DMS 273 (cell line): ENCODE measurements at regions not wholly inside any gene's neighbourhood (a gene's known extent, or its start where the extent isn't known, plus 50 kb on each side); places are given as distances from the start of the nearest gene placed in this dataset.

Source experiments
- DNase-seq: peaks from one replicate; lab custom pipeline; 2025; ENCODE audit not compliant: unreplicated experiment; lab: John Stamatoyannopoulos, UW

- DNase-seq: no peak
These were observed 184.2 kb downstream of the NR2F2 start for GRCh38 chr15:96514607-96515285.

GRCh38 chr15:96515371-96515770 lies 184.9 kb downstream of the NR2F2 start:
- no peak for DNase-seq

DNA sequence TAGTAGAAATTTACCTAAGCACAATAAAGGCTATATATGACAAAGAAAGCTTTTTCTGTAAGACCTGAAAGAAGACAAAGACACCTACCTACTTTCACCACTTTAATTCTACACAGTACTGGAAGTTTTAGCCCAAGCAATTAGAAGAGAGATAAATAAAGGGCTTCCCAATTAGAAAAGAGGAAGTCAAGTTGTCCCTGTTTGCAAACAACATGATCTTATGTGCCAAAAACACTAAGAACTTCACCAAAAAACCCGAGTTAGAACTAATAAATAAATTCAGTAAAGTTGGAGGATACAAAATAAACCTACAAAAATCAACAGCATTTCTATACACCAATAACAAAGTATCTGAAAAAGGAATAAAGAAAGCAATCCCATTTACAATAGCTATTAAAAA lies 190.9 kb downstream of the NR2F2 start:
- no peak for DNase-seq

- DNase-seq: no peak
These were observed 194.3 kb downstream of the NR2F2 start for GRCh38 chr15:96524676-96525417.

DNA sequence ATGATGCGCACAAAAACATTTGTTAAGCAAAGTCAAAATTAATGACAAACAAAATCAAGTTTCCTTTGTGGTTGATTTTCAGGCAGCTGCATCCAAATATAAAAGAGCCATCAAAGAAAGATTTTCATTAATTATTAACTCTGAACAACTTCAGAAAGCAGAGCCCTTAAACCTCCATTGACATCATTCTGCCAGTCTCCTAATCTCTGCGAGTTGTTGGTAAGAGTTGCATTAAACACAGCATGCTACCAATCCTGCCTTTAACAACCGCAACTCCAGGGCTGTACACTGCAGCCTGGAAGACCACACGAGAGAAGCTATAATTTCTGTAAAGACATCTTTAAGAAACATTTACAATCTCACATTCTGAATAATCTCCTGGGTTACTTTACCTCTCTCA lies 204.6 kb downstream of the NR2F2 start:
- no peak for DNase-seq

DNA sequence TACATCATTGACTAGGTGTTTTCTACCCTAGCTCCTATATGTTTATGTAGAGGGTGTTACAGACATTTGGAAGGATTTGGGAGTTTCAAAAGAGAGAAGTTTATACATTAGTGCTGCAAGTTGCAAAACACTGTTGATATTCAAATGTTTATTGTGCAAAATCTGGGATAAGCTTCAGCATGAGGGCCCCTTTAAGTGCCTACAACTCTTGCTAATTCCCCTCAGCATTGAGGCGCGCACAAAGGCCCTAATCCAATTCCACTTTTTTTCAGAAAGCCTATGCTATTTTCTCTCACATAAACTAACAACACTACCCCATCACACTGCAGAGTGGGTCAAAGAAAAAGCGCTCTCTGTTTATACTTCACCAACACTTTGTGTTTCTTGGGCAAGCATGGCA lies 208.0 kb downstream of the NR2F2 start:
- DNase-seq: no peak

- no peak for DNase-seq
These were observed 209.8 kb downstream of the NR2F2 start for GRCh38 chr15:96540283-96540682.

DNA sequence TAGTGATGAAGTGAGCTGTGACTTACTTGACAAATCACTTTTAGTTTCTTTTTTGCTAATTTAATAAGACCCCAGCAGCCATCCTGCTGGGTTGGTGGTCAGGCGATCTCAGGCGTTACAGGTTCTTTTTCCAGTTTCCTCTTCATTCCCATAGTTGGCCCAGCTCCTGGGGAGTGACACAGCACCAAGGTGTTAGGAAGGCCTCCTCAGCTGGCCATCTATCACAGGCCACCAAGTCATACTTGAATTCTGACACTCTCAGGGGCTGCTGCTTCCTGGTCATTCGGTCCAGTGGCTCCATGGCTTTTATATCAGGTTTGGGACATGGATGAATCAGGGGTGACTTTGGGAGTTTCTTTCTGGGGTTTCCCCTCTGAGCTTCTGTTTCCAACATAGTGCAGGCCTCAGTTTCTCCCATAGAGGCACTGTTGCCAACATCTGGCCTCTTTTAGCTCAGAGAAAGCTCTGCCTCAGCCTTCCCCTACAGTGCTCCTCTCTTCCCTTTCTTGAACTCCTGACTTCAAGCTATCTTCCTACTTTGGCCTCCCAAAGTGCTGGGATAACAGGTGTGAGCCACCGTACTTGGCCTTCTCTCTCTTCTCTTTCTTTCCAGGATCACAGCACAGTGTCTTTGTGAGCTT lies 211.8 kb downstream of the NR2F2 start:
- no peak for DNase-seq

DNA sequence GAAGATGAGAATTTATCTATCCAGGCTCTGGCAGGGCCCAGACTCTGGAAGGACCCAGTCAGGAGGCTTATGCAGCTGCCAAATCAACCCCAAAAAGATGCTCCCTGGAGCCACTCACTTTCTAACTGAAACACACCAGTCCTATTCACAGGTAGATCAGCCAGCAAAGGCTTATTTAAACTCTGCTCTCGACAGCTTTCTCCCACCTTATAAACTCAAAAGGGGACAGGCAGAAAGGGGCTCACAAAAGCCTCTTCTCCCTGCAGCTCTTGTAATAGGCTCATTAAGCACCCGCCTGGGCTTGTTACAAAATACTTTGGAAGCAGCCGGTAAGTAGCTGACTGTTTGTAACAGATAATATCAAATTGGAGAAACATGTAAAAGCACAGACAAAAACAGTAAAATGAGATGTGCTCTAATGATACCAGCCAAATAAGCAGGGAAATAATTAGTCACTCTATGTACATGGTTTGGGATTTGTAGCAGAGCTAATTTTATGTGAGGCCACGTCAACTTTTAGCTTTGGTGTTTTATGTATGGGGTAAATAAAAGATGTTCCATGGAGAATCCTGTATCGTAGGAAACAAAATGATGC lies 213.8 kb downstream of the NR2F2 start:
- no peak for DNase-seq

- DNase-seq: no peak
These were observed 218.6 kb downstream of the NR2F2 start for GRCh38 chr15:96549136-96549535.

DNA sequence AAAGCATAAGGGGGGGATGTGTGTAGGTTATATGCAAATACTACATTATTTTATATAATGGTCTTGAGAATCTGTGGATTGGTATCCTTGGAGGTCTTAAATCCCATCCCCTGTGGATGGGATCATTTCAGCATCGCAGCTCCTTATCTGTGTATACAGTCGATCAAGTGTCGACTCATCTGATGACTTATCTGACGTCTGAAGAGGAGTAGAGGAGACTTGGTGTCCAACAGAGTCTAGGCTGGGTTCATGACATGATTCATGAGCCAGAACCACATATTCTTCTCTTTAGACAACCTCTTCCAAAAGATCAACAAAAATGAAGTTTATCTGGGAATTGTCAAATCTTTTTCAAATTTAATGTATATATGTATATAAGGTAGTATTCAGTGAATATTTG lies 220.7 kb downstream of the NR2F2 start:
- no peak for DNase-seq

DNA sequence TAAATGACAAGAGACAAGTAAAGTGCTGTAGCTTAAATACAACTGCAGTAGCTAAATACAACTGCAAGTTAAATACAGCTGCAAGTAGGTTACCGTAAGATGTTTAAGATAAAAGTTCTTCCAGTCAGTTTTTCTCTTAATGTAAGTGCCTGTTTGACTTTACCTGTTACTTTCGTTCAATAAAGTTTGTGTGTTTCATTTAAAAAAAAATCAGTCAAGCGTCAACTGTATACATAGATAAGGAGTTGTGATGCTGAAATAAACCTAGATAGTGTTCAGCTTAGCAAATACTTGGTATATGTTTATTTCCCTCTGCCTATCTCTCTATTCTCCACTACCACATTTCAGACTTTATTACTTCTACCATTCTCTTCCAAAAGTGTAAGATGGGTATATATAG lies 221.2 kb downstream of the NR2F2 start:
- DNase-seq: no peak

GRCh38 chr15:96553006-96553405 lies 222.5 kb downstream of the NR2F2 start:
- DNase-seq: no peak

- DNase-seq: no peak
These were observed 223.0 kb downstream of the NR2F2 start for GRCh38 chr15:96553451-96553850.

- no peak for DNase-seq
These were observed 223.4 kb downstream of the NR2F2 start for GRCh38 chr15:96553931-96554330.

DNA sequence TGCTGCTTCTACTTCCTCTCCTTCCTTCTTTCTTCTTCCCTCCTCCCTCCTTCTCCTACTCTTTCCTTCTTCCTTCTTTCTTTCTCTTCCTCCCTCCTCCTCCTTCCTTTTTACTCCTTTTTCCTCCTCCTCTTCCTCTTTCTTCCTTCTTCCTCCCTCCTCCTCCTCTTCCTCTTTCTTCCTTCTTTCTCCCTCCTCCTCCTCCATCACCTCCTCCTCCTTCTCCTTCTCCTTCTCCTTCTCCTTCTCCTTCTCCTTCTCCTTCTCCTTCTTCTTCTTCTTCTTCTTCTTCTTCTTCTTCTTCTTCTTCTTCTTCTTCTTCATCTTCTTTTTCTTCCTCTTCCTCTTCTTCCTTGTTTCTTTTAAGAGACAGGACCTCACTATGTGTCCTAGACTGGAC lies 224.0 kb downstream of the NR2F2 start:
- DNase-seq: no peak

GRCh38 chr15:96559087-96559486 lies 228.6 kb downstream of the NR2F2 start:
- no peak for DNase-seq

DNA sequence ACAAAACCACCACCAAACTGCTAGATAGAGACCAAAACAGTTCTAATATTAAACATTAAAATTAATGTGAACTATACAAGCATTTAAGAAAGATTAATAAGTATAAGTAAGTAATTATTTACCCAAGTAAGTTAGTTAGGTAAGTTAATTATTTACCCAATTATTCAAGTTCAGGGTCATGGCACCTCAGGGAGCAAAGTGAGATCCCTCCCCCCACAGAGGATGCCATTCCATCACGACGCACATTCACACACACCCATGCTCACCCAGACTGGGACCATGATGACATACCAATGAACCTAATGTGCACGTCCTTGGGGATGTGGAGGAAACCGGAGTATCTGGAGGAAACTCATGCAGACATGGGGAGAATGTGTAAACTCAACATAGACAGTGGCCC lies 229.1 kb downstream of the NR2F2 start:
- no peak for DNase-seq

GRCh38 chr15:96560246-96560895 lies 229.9 kb downstream of the NR2F2 start:
- no peak for DNase-seq

- DNase-seq: no peak
These were observed 231.1 kb downstream of the NR2F2 start for GRCh38 chr15:96561593-96561992.

DNA sequence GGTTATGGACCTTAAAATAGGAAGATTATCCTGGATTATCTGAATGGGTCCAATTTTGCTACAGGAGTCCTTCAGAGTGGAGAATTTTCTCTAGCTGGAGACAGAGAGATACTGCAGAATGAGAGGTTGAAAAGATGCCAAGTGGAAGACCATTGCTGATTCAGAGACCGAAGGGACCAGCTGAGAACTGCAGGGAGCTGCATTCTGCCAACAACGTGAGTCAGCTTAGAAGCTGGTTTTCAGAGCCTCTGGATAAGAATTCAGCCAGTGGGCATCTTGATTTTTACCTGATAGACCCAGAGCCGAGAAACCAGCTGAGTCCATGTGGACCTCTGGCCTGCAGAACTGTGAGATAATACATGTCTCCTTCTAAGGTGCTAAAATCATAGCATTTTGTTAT lies 234.0 kb downstream of the NR2F2 start:
- no peak for DNase-seq
